Endothelial cell (in vitro differentiated cells): ENCODE measurements at regions not wholly inside any gene's neighbourhood (a gene's known extent, or its start where the extent isn't known, plus 50 kb on each side); places are given as distances from the start of the nearest gene placed in this dataset.

Experiments used
- DNase-seq: peaks from one replicate; pipeline ENCODE4 v3.0.0; 2021; ENCODE audit warnings: low spot score
- H3K27ac Mint-ChIP-seq: one replicate; pipeline ENCODE4 v1.8.0; 2021; ENCODE audit warnings: mixed read lengths, inconsistent platforms; ENCODE audit not compliant: unreplicated experiment
- H3K27me3 Mint-ChIP-seq: one replicate; pipeline ENCODE4 v1.8.0; 2021; ENCODE audit warnings: mild to moderate bottlenecking, moderate library complexity, mixed read lengths, inconsistent platforms; ENCODE audit not compliant: unreplicated experiment
- H3K36me3 Mint-ChIP-seq: one replicate; pipeline ENCODE4 v1.8.0; 2021; ENCODE audit warnings: mild to moderate bottlenecking, low read depth, mixed read lengths, inconsistent platforms; ENCODE audit not compliant: unreplicated experiment
- H3K4me1 Mint-ChIP-seq: one replicate; pipeline ENCODE4 v1.8.0; 2021; ENCODE audit warnings: mild to moderate bottlenecking, mixed read lengths, inconsistent platforms; ENCODE audit not compliant: unreplicated experiment
- H3K4me3 Mint-ChIP-seq: one replicate; pipeline ENCODE4 v1.8.0; 2021; ENCODE audit warnings: mild to moderate bottlenecking, mixed read lengths, inconsistent platforms; ENCODE audit not compliant: unreplicated experiment
- H3K9me3 Mint-ChIP-seq: one replicate; pipeline ENCODE4 v1.8.0; 2021; ENCODE audit warnings: mixed read lengths, inconsistent platforms; ENCODE audit not compliant: unreplicated experiment
- TF ChIP-seq, protein P1 (sequence below): fragments of 200-600 bp; sonication (generic); IDR thresholded peaks from one replicate; pipeline ENCODE4 v1.5.0; 2021; ENCODE audit warnings: antibody characterized with exemption; ENCODE audit not compliant: unreplicated experiment

DNA sequence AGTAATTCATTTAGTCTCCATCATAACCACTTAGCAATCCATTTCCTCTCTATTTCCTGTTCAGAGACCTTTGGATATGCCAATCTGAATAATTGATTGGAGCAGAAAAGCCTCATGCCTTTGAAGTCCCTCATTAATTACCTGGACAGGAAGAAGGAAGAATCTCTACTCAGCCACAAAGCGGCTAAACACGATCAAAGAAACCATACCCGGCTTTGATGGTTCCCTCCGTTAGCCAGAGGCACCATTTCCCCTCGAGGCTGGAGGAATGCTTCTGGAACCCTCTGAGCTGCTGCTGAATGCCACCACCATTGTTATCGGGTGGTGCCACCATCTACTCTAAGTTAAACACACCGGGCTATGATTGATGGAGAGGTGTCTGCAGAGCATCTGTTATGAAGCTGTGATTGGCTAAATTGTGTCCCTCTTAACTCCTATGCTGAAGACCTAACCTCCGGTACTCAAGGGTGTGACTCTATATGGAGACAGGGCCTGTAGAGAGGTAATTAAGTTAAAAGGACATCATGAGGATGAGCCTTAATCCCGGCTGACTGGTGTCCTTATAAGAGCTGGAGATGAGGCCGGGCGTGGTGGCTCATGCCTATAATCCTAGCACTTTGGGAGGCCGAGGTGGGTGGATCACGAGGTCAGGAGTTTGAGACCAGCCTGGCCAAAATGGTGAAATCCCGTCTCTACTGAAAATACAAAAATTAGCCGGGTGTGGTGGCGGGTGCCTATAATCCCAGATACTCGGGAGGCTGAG lies 168.6 kb downstream of the CTTN start:
- H3K27me3 Mint-ChIP-seq = no peaks in the 10 kb centered on the region
- no peaks in the 10 kb centered on the region for H3K9me3 Mint-ChIP-seq
- peaks cover 5% of the 10 kb centered on the region for H3K4me1 Mint-ChIP-seq
- no peaks in the 10 kb centered on the region for H3K36me3 Mint-ChIP-seq
- TF ChIP-seq, protein P1, sequence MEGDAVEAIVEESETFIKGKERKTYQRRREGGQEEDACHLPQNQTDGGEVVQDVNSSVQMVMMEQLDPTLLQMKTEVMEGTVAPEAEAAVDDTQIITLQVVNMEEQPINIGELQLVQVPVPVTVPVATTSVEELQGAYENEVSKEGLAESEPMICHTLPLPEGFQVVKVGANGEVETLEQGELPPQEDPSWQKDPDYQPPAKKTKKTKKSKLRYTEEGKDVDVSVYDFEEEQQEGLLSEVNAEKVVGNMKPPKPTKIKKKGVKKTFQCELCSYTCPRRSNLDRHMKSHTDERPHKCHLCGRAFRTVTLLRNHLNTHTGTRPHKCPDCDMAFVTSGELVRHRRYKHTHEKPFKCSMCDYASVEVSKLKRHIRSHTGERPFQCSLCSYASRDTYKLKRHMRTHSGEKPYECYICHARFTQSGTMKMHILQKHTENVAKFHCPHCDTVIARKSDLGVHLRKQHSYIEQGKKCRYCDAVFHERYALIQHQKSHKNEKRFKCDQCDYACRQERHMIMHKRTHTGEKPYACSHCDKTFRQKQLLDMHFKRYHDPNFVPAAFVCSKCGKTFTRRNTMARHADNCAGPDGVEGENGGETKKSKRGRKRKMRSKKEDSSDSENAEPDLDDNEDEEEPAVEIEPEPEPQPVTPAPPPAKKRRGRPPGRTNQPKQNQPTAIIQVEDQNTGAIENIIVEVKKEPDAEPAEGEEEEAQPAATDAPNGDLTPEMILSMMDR = no peak
- H3K27ac Mint-ChIP-seq = no peak overlapping the region
- no peak for DNase-seq
- no peak overlapping the region for H3K4me3 Mint-ChIP-seq

DNA sequence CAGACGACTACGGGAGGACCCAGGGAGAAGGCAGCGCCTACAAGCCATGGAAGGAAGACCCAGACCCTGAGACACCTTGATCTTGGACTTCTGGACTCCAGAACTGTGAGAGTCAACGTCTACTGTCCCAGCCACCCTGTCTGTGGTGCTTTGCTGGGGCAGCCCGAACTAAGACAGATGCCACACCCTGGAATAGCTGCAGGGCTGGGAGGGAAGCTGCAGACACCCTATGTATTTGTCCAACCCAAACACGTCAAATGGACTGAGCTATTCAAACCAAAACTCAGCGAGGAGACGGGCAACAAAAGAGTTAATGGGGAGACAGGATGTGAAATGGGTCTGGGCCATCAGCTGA lies 169.3 kb downstream of the CTTN start:
- TF ChIP-seq, protein P1 = no peak
- no peaks in the 10 kb centered on the region for H3K36me3 Mint-ChIP-seq
- H3K4me3 Mint-ChIP-seq = no peak overlapping the region
- no peaks in the 10 kb centered on the region for H3K9me3 Mint-ChIP-seq
- DNase-seq = no peak
- H3K27me3 Mint-ChIP-seq = peaks cover 2% of the 10 kb centered on the region
- H3K4me1 Mint-ChIP-seq = peaks cover 5% of the 10 kb centered on the region
- no peak overlapping the region for H3K27ac Mint-ChIP-seq

- no peak overlapping the region for H3K27ac Mint-ChIP-seq
- peak; percentile 38 for DNase-seq
- H3K4me1 Mint-ChIP-seq = peaks cover 5% of the 10 kb centered on the region
- no peaks in the 10 kb centered on the region for H3K9me3 Mint-ChIP-seq
- TF ChIP-seq, protein P1 = no peak
- H3K27me3 Mint-ChIP-seq = peaks cover 4% of the 10 kb centered on the region
- no peaks in the 10 kb centered on the region for H3K36me3 Mint-ChIP-seq
- no peak overlapping the region for H3K4me3 Mint-ChIP-seq
Observed at GRCh38 chr11:70568035-70568813, 169.9 kb downstream of the CTTN start.

DNA sequence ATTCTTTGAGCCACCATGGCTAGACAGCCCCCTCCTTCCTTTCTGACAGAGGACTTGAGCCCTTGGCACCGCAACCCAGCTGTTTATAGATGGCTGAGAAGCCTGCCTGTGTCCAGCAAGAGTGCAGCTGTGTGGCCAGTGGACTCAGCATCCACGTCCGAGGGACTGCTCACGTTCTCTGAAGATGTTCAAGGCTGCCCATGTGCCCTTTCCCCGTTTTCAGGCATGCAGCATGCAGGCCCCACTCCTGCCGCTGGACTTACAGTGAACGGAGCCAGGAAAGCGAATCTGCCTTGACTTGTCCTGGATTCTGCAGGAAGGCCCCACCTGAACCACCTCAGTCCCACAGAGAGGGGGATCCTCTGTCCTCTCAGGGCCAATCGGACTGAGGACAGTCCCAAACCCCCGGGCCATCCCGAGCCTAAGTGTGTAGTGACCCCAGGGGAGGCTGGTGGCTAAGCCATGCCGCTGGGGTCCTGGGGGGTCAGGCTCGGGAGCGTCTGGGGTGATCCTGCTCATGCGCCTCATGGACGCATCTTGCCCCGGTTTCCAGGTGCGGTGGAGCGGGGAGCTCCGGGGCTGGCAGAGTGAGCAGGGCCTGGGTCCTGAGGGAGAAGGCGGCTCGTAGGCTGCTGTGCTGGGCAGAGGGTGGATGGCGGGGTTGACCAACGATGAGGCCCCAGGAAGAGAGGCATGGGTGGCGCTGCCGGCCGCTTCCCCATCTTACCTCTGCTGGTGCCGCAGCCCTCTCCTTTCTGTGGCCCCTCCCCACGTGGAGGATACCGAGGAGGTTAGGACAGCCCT lies 170.7 kb downstream of the CTTN start:
- no peak overlapping the region for H3K27ac Mint-ChIP-seq
- H3K27me3 Mint-ChIP-seq = peaks cover 4% of the 10 kb centered on the region
- H3K4me1 Mint-ChIP-seq = peaks cover 5% of the 10 kb centered on the region
- H3K9me3 Mint-ChIP-seq = no peaks in the 10 kb centered on the region
- DNase-seq = no peak
- H3K36me3 Mint-ChIP-seq = no peaks in the 10 kb centered on the region
- TF ChIP-seq, protein P1 = no peak
- H3K4me3 Mint-ChIP-seq = no peak overlapping the region

DNA sequence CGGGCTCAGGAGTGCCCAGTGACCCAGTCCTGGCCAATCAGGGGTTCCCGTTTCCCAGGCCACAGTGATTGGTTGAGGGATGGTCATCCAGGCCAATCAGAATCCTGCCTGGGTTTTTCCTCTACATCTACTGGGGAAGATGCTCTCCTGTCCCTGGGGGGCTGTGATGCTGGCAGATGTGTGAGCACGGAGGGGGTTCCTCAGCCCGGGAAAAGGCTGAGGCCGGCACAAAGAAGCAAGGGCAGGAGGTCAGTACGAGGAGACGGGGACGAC lies 171.2 kb downstream of the CTTN start:
- no peak for DNase-seq
- no peaks in the 10 kb centered on the region for H3K36me3 Mint-ChIP-seq
- no peaks in the 10 kb centered on the region for H3K9me3 Mint-ChIP-seq
- no peak overlapping the region for H3K27ac Mint-ChIP-seq
- peaks cover 4% of the 10 kb centered on the region for H3K27me3 Mint-ChIP-seq
- H3K4me3 Mint-ChIP-seq = no peak overlapping the region
- H3K4me1 Mint-ChIP-seq = peaks cover 5% of the 10 kb centered on the region
- TF ChIP-seq, protein P1 = no peak
